H1 (cell line): ENCODE measurements at regions not wholly inside any gene's neighbourhood (a gene's known extent, or its start where the extent isn't known, plus 50 kb on each side); places are given as distances from the start of the nearest gene placed in this dataset.

Experiments used
- CTCF ChIA-PET: fragments of 300-600 bp; sonication (Branson Sonifier 250); formaldehyde crosslinking; loops from one replicate; lab custom pipeline; 2021; ENCODE audit not compliant: partially characterized antibody; lab: Charles Lee
- POLR2A ChIA-PET: fragments of 300-600 bp; sonication (Branson Sonifier 250); formaldehyde crosslinking; loops from one replicate; lab custom pipeline; 2021; ENCODE audit warnings: inconsistent platforms; ENCODE audit not compliant: partially characterized antibody; lab: Charles Lee
- DNase-seq, 2 experiments: peaks; one replicate each; pipeline versions ENCODE4 v3.0.0 to v3.0.0-alpha.2; 2010 to 2022; ENCODE audit warnings: low spot score in 2 of 2, low read depth in 1 of 2, mixed read lengths in 1 of 2
- FAIRE-seq: peaks from 2 replicates; lab custom pipeline; 2011; peaks lifted over from hg19 to GRCh38; lab: Jason Lieb, UNC
- H2AFZ ChIP-seq: 2 replicates; pipeline ENCODE4 v1.8.1; 2012; ENCODE audit warnings: low read length, inconsistent platforms
- H2AK5ac ChIP-seq: 2 replicates; pipeline ENCODE4 v1.6.1; 2013; ENCODE audit warnings: low read depth, low read length
- H2BK120ac ChIP-seq: replicated peaks from 2 replicates; pipeline ENCODE3; 2013; ENCODE audit warnings: low read depth, low read length, inconsistent platforms
- H2BK12ac ChIP-seq: 2 replicates; pipeline ENCODE4 v1.6.1; 2013; ENCODE audit warnings: low read depth, low read length
- H2BK15ac ChIP-seq: 2 replicates; pipeline ENCODE4 v1.6.1; 2013; ENCODE audit warnings: low read length
- H2BK20ac ChIP-seq: 2 replicates; pipeline ENCODE4 v1.6.1; 2013; ENCODE audit warnings: low read length
- H2BK5ac ChIP-seq: 2 replicates; pipeline ENCODE4 v1.6.1; 2013; ENCODE audit warnings: low read depth, low read length
- H3K14ac ChIP-seq: 2 replicates; pipeline ENCODE4 v1.6.1; 2013; ENCODE audit warnings: inconsistent platforms; ENCODE audit not compliant: insufficient read length
- H3K18ac ChIP-seq: 2 replicates; pipeline ENCODE4 v1.6.1; 2013; ENCODE audit warnings: low read length; ENCODE audit errors: extremely low read depth
- H3K23ac ChIP-seq: 2 replicates; pipeline ENCODE4 v1.6.1; 2013; ENCODE audit warnings: inconsistent platforms; ENCODE audit not compliant: insufficient read length
- H3K23me2 ChIP-seq: 2 replicates; pipeline ENCODE4 v1.6.1; 2013; ENCODE audit warnings: low read depth, low read length
- H3K27ac ChIP-seq: 2 replicates; pipeline ENCODE4 v1.6.1; 2011; ENCODE audit warnings: low read depth, low read length, inconsistent platforms
- H3K27me3 ChIP-seq, 4 experiments: replicated peaks in 1 of 4; 1 replicate in 1 of 4; 2 replicates in 3 of 4; pipeline versions ENCODE4 v1.6.1 to v1.8.1; 2011 to 2013; ENCODE audit warnings: low read length in 3 of 4, mild to moderate bottlenecking in 3 of 4, inconsistent platforms in 2 of 4, mixed read lengths in 2 of 4, moderate library complexity in 1 of 4; ENCODE audit not compliant: control insufficient read depth in 3 of 4, insufficient read depth in 3 of 4; ENCODE audit errors: extremely low read depth in 1 of 4
- H3K36me3 ChIP-seq, 4 experiments: 2 replicates each; pipeline versions ENCODE4 v1.6.1 to v1.8.1; 2011 to 2013; ENCODE audit warnings: mild to moderate bottlenecking in 4 of 4, low read length in 3 of 4, moderate library complexity in 2 of 4, control low read depth in 1 of 4, inconsistent platforms in 1 of 4; ENCODE audit not compliant: insufficient read depth in 4 of 4, control insufficient read depth in 2 of 4
- H3K4ac ChIP-seq: replicated peaks from 2 replicates; pipeline ENCODE3; 2013; ENCODE audit warnings: low read length, low read depth, mixed read lengths, inconsistent platforms; ENCODE audit not compliant: insufficient read length
- H3K4me1 ChIP-seq, 4 experiments: replicated peaks in 1 of 4; 1 replicate in 1 of 4; 2 replicates in 3 of 4; pipeline versions ENCODE4 v1.6.1 to v1.8.1; 2011 to 2013; ENCODE audit warnings: low read length in 3 of 4, inconsistent platforms in 2 of 4, mixed read lengths in 1 of 4; ENCODE audit not compliant: insufficient read depth in 4 of 4, control insufficient read depth in 3 of 4
- H3K4me2 ChIP-seq, 2 experiments: 2 replicates each; pipeline versions ENCODE4 v1.6.1 to v1.8.1; 2011 to 2013; ENCODE audit warnings: low read depth in 2 of 2, low read length in 2 of 2, control low read depth in 1 of 2, inconsistent platforms in 1 of 2, mild to moderate bottlenecking in 1 of 2; ENCODE audit not compliant: insufficient read depth in 1 of 2
- H3K4me3 ChIP-seq, 4 experiments: fragments of 200-600, 300-600 bp in 1 of 4; sonication (generic), shearing (Covaris generic), sonication (Bioruptor Twin) in 1 of 4; 2 replicates each; pipeline versions ENCODE4 v1.5.1 to v1.8.1; 2011 to 2016; ENCODE audit warnings: low read length in 4 of 4, low read depth in 3 of 4, control low read depth in 2 of 4, inconsistent platforms in 2 of 4, mild to moderate bottlenecking in 2 of 4, mixed read lengths in 1 of 4, moderate library complexity in 1 of 4; ENCODE audit not compliant: insufficient read depth in 2 of 4; ENCODE audit errors: extremely low read depth in 1 of 4
- H3K56ac ChIP-seq: replicated peaks from 2 replicates; pipeline ENCODE3; 2013; ENCODE audit warnings: low read depth, mild to moderate bottlenecking, mixed read lengths, low read length, inconsistent platforms; ENCODE audit not compliant: insufficient read length
- H3K79me1 ChIP-seq: 2 replicates; pipeline ENCODE4 v1.6.1; 2013; ENCODE audit warnings: low read depth, low read length, control low read depth
- H3K79me2 ChIP-seq, 2 experiments: 2 replicates each; pipeline versions ENCODE4 v1.6.1 to v1.8.1; 2012 to 2013; ENCODE audit warnings: low read length in 2 of 2, mild to moderate bottlenecking in 2 of 2, inconsistent platforms in 1 of 2; ENCODE audit not compliant: insufficient read depth in 2 of 2, control insufficient read depth in 1 of 2
- H3K9ac ChIP-seq, 4 experiments: replicated peaks in 1 of 4; 1 replicate in 1 of 4; 2 replicates in 3 of 4; pipeline versions ENCODE4 v1.6.1 to v1.8.1; 2011 to 2013; ENCODE audit warnings: low read depth in 3 of 4, low read length in 3 of 4, control low read depth in 2 of 4, mild to moderate bottlenecking in 2 of 4, moderate library complexity in 2 of 4, inconsistent platforms in 1 of 4; ENCODE audit errors: extremely low read depth in 1 of 4
- H3K9me3 ChIP-seq, 2 experiments: 2 replicates each; pipeline versions ENCODE4 v1.6.1 to v1.8.1; 2012 to 2013; ENCODE audit warnings: mild to moderate bottlenecking in 2 of 2, moderate library complexity in 2 of 2, control low read depth in 1 of 2, inconsistent platforms in 1 of 2, low read depth in 1 of 2, low read length in 1 of 2, mixed read lengths in 1 of 2; ENCODE audit not compliant: insufficient read depth in 2 of 2
- H4K20me1 ChIP-seq, 2 experiments: replicated peaks in 1 of 2; 2 replicates each; pipeline versions ENCODE3 to v1.8.1; 2011 to 2013; ENCODE audit warnings: inconsistent platforms in 2 of 2, low read length in 2 of 2, mild to moderate bottlenecking in 1 of 2; ENCODE audit not compliant: insufficient read depth in 2 of 2, control insufficient read depth in 1 of 2
- H4K5ac ChIP-seq: 2 replicates; pipeline ENCODE4 v1.6.1; 2013; ENCODE audit warnings: low read length, low read depth, mixed read lengths, inconsistent platforms; ENCODE audit not compliant: insufficient read length
- H4K8ac ChIP-seq: 2 replicates; pipeline ENCODE4 v1.8.0; 2013; ENCODE audit warnings: mild to moderate bottlenecking, moderate library complexity, low read length, inconsistent platforms; ENCODE audit not compliant: insufficient read depth; ENCODE audit errors: extremely low read depth
- H4K91ac ChIP-seq: replicated peaks from 2 replicates; pipeline ENCODE3; 2013; ENCODE audit warnings: low read length, mixed read lengths, inconsistent platforms; ENCODE audit not compliant: insufficient read length
- CTCF ChIP-seq, 3 experiments: IDR thresholded peaks; 1 replicate in 2 of 3; 2 replicates in 1 of 3; pipeline versions ENCODE4 v1.5.1 to v1.6.1; 2011; ENCODE audit warnings: low read length in 3 of 3, mild to moderate bottlenecking in 3 of 3, inconsistent platforms in 2 of 3, low read depth in 1 of 3, moderate library complexity in 1 of 3; ENCODE audit not compliant: insufficient read depth in 1 of 3; ENCODE audit errors: control extremely low read depth in 1 of 3
- EP300 ChIP-seq, 2 experiments: IDR thresholded peaks; 1 replicate in 1 of 2; 2 replicates in 1 of 2; pipeline ENCODE4 v1.6.1; 2011 to 2012; ENCODE audit warnings: low read depth in 2 of 2, low read length in 2 of 2, mild to moderate bottlenecking in 2 of 2, borderline replicate concordance in 1 of 2, inconsistent platforms in 1 of 2, moderate library complexity in 1 of 2
- EZH2 ChIP-seq: fragments of 200-600 bp; sonication (generic); IDR thresholded peaks from 2 replicates; pipeline ENCODE4 v1.7.1; 2012; ENCODE audit warnings: low read depth, mild to moderate bottlenecking, moderate library complexity, low read length, inconsistent platforms; ENCODE audit not compliant: severe bottlenecking
- JUN ChIP-seq: IDR thresholded peaks from 2 replicates; pipeline ENCODE4 v1.6.1; 2011; ENCODE audit warnings: low read depth, mild to moderate bottlenecking, improper control_type of control experiment, low read length
- KDM1A ChIP-seq: fragments of 200-600, 300-600 bp; sonication (generic); IDR thresholded peaks from 2 replicates; pipeline ENCODE4 v1.7.1; 2016; ENCODE audit warnings: mild to moderate bottlenecking, low read length, borderline replicate concordance
- MAFK ChIP-seq: IDR thresholded peaks from 2 replicates; pipeline ENCODE4 v1.6.1; 2012; ENCODE audit warnings: low read depth, mild to moderate bottlenecking, improper control_type of control experiment, low read length
- NRF1 ChIP-seq: IDR thresholded peaks from 2 replicates; pipeline ENCODE4 v1.6.1; 2011; ENCODE audit warnings: mild to moderate bottlenecking, low read depth, low read length, improper control_type of control experiment
- SP2 ChIP-seq: IDR thresholded peaks from 2 replicates; pipeline ENCODE4 v1.6.1; 2012; ENCODE audit warnings: mild to moderate bottlenecking, low read length, inconsistent platforms
- TAF1 ChIP-seq: IDR thresholded peaks from 2 replicates; pipeline ENCODE4 v1.6.1; 2011; ENCODE audit warnings: mild to moderate bottlenecking, low read depth, low read length
- USF2 ChIP-seq: IDR thresholded peaks from 2 replicates; pipeline ENCODE4 v1.6.1; 2011; ENCODE audit warnings: low read length, improper control_type of control experiment
- WGBS, 2 experiments: shearing (Covaris generic) in 1 of 2; methylation state at CpG; one replicate each; pipeline versions ENCODE4 v1.1.6 to v1.1.7; 2013 to 2015; ENCODE audit warnings: low lambda C conversion rate in 2 of 2, mixed read lengths in 2 of 2, inconsistent platforms in 1 of 2, low coverage in 1 of 2, missing lambda C conversion rate in 1 of 2; ENCODE audit not compliant: insufficient replicate concordance in 2 of 2, insufficient coverage in 1 of 2, insufficient read length in 1 of 2; ENCODE audit errors: extremely low coverage in 1 of 2, missing lambda C conversion rate in 1 of 2; 5-methylcytosine and 5-hydroxymethylcytosine counted together

GRCh38 chr7:156532016-156532602, 108.5 kb upstream of the RNF32 start:
- Histone ChIP-seq H3K4me2 (no peak overlapping the region), H3K79me1 (no peaks in the 10 kb centered on the region), H3K79me2 (no peaks in the 10 kb centered on the region), H3K9ac (no peak overlapping the region), H3K14ac (no peak overlapping the region), H4K20me1 (no peaks in the 10 kb centered on the region), H2BK15ac (no peak overlapping the region), H3K36me3 (no peaks in the 10 kb centered on the region), H3K4ac (no peak overlapping the region), H3K4me3 (no peak overlapping the region), H4K8ac (no peak overlapping the region), H3K9me3 (no peaks in the 10 kb centered on the region), H3K27me3 (no peaks in the 10 kb centered on the region), H2BK12ac (no peak overlapping the region), H2AFZ (no peak overlapping the region), H3K18ac (no peak overlapping the region), H4K5ac (no peak overlapping the region), H3K56ac (no peak overlapping the region), H2BK20ac (no peak overlapping the region), H2AK5ac (no peak overlapping the region), H2BK120ac (no peak overlapping the region), H2BK5ac (no peak overlapping the region), H3K23ac (no peak overlapping the region), H3K23me2 (no peaks in the 10 kb centered on the region), H3K4me1 (no peaks in the 10 kb centered on the region), H3K27ac (no peak overlapping the region), H4K91ac (no peak overlapping the region)
- FAIRE-seq = no peak
- WGBS, 2 experiments = 69% methylated on average over 2 of the region's 2 CpGs; no CpG with 5 or more reads in 1 of the 2 experiments
- DNase-seq = peak in 1 of 2 experiments; percentile 24
- ChIA-PET CTCF (no interaction called here), POLR2A (no interaction called here)
- TF ChIP-seq MAFK = no peak
- no peak for TF ChIP-seq EZH2
- TF ChIP-seq JUN = no peak
- TF ChIP-seq TAF1 = no peak
- no peak for TF ChIP-seq EP300 (IDR thresholded peaks at IDR 0.05; ENCODE audit: borderline replicate concordance in 1 of 2, low read depth in 2 of 2, low read length in 2 of 2)
- no peak for TF ChIP-seq CTCF (IDR thresholded peaks at IDR 0.05; ENCODE audit: control extremely low read depth in 1 of 3, insufficient read depth in 1 of 3, low read depth in 1 of 3, low read length in 3 of 3)
- no peak for TF ChIP-seq SP2
- no peak for TF ChIP-seq USF2
- TF ChIP-seq KDM1A = no peak
- no peak for TF ChIP-seq NRF1
